ENCODE measurements at regions not wholly inside any gene's neighbourhood (a gene's known extent, or its start where the extent isn't known, plus 50 kb on each side); places are given as distances from the start of the nearest gene placed in this dataset.

DNA sequence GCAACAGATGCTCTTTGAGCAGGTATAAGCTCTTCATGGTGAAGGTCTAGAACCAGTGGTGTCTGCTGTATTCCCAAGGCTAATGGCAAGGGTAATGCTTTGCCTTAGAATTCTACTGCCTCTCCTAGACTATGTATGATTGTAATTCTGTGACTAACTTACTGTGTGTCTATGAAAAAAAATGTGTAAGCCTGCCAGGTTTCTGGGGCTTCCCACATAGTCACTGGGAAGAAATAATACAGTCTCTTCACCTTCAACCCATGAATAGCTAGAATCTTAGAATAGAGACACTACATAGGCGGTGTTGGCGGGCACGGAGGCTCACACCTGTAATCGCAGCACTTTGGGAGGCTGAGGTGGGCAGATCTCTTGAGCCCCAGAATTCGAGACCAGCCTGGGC lies 84.1 kb downstream of the C11orf91 start:
- no peak for DNase-seq (ENCODE audit: low spot score)

DNA sequence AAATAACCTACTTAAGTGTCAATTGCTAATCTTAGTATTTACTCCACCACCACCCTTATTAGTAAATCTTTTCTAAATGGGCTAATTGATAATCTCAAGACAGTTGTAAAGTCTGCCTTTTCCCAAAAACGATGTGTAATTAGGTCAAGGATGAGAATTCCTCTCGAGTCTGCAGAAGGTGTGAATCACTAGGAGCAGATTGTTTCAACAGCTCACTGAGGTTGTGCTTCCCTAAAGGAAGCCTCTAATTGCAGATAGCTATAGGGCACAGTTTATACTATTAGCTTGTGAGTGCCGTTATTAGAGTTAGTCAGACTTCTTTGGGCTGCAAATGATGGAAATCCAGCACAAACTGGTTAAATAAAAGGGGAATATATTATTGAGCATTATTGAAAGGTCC lies 84.9 kb downstream of the C11orf91 start:
- no peak for DNase-seq (ENCODE audit: low spot score)

GRCh38 chr11:33613404-33613803 lies 87.2 kb downstream of the C11orf91 start:
- no peak for DNase-seq (ENCODE audit: low spot score)

DNA sequence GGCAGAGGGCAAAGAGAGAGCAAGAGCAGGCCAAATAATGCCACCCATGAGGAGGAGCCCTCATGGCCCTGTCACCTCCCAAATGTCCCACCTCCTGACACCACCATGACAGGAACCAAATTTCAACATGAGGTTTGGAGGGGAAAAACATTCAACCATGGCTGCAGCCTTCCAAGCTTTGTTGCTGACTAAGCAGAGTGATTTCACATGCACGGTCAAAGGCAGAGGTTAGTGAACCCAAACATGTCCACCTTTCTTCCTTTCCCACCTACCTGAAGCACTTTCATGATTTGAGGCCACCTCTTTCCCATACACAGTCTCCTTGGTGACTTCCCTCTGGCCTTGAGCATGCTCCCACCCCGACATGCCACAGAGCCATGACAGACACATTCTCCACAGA lies 89.7 kb downstream of the C11orf91 start:
- no peak for DNase-seq (ENCODE audit: low spot score)

GRCh38 chr11:33608386-33608785 lies 92.2 kb downstream of the C11orf91 start:
- no peak for DNase-seq (ENCODE audit: low spot score)

GRCh38 chr11:33606762-33607161 lies 93.9 kb downstream of the C11orf91 start:
- no peak for DNase-seq (ENCODE audit: low spot score)

DNA sequence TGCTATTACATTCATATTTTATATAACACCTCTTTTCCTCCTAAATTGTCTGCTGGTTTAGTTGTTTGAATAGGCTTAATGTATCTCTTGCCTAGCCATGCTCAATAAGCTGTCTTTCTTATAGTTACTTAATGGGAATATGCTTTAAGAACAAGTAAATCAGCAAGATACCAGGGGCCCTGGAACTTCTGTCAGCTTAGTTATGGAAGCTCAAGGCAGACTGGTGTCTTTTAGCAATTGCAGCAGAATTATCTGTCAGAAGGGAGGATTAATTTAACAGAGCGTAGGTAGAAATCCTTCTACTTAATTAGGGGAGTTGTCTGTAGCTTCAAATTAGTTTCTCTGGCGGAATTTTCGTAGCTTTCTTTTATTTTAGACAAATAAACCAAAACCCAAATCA lies 94.9 kb downstream of the C11orf91 start:
- DNase-seq (ENCODE audit: low spot score) = no peak

GRCh38 chr11:33598426-33599069 lies 102.1 kb downstream of the C11orf91 start:
- peak; percentile 78 for DNase-seq (ENCODE audit: low spot score)

GRCh38 chr11:33594188-33594587 lies 106.4 kb downstream of the C11orf91 start:
- DNase-seq (ENCODE audit: low spot score) = no peak

GRCh38 chr11:33590441-33590840 lies 110.2 kb downstream of the C11orf91 start:
- DNase-seq (ENCODE audit: low spot score) = no peak

DNA sequence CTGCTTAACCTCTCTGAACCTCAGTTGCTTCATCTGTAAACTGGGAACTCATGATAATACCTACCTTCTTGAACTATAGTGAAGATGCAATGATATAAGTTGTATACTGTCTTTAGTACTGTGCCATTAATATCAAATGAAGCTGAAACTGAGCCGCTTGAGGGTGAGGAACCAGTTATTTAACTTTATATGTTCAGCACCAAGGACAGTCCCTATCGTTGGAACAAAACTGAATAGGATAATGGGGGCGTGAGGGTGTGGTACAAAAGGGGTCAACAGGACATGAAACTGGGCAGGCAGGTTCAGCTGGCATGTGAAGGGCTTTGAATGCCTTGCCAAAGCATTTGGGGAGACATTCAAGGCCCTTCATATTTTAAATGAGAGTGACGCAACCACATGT lies 112.6 kb downstream of the C11orf91 start:
- DNase-seq (ENCODE audit: low spot score) = no peak

DNA sequence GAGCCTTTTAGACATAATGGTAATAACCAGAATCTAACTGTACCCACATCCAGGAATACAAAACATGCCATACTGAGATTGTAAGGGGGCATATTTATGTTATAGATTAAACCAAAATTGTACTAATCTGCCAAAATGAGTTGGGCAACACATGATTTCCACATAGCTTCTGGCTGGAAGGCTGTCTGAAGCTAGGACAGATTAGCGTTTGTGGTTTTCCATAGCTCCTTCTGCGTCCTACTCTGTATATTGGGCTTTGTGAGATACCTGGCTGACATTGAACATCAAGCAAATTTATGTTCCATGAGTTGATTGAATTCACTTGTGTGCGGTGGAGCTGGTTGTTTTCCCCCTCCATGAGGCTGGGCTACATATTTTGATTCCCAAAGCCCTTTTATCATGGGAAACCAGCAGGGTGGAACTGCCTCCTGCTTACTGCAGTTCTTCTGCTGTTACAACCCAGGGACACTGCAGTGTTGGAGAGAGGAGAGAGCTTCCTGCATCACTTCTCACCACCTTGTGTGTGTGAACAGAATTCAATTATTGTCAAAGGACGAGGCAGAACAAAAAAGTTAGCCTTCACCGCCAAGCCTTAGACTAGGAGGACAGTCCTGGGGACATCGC lies 114.9 kb downstream of the C11orf91 start:
- DNase-seq (ENCODE audit: low spot score) = no peak

GRCh38 chr11:33582636-33583325 lies 117.8 kb downstream of the C11orf91 start:
- DNase-seq (ENCODE audit: low spot score) = no peak

GRCh38 chr11:33579101-33579500 lies 121.5 kb downstream of the C11orf91 start:
- DNase-seq (ENCODE audit: low spot score) = no peak

GRCh38 chr11:33577204-33577603 lies 123.4 kb downstream of the C11orf91 start:
- DNase-seq (ENCODE audit: low spot score) = no peak

- no peak for DNase-seq (ENCODE audit: low spot score)
These were observed 125.3 kb downstream of the C11orf91 start for GRCh38 chr11:33575311-33575710.

GRCh38 chr11:33574331-33574730 lies 126.3 kb downstream of the C11orf91 start:
- no peak for DNase-seq (ENCODE audit: low spot score)

DNA sequence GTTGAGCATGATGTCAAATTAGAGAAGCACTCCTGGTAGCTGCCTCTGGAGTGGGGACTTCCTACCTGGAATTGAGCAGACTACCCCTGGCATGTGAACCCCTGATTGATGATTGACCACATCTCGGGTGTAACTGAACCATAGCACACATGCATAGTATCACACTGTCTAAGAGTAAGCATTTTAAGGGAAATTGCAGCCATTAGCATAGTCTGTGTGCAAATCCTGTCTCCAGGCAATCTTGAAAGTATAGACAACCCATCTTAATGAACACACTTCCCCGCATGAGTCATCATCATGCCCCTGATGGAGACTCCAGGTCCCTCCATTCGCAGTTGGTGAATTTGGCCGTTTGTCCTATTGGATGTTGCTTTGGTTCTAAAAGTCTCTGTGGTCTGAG lies 131.3 kb downstream of the C11orf91 start:
- no peak for DNase-seq (ENCODE audit: low spot score)

- DNase-seq (ENCODE audit: low spot score) = no peak
These were observed 133.6 kb downstream of the C11orf91 start for GRCh38 chr11:33567004-33567403.

GRCh38 chr11:33564856-33565453 lies 135.7 kb downstream of the C11orf91 start:
- DNase-seq (ENCODE audit: low spot score) = no peak

GRCh38 chr11:33560729-33561128 lies 139.9 kb downstream of the C11orf91 start:
- no peak for DNase-seq (ENCODE audit: low spot score)

DNA sequence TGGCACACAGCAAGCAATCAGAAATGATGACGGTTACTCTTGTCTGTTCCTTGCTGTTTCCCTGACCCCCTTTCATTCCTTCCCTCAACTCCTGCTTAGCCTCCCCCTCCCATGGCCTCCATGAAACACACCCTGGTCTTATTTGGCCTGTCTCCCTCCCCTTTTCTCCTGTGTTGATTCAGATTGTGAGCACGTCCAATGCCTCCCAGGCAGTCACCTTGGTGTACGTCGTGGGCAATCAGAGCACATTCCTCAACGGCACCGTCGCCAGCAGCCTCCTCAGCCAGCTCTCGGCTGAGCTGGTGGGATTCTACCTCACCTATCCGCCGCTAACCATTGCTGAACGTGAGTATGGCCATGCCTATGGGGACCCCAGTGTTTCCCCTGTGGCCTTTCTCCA lies 141.1 kb downstream of the C11orf91 start:
- DNase-seq (ENCODE audit: low spot score) = no peak

DNA sequence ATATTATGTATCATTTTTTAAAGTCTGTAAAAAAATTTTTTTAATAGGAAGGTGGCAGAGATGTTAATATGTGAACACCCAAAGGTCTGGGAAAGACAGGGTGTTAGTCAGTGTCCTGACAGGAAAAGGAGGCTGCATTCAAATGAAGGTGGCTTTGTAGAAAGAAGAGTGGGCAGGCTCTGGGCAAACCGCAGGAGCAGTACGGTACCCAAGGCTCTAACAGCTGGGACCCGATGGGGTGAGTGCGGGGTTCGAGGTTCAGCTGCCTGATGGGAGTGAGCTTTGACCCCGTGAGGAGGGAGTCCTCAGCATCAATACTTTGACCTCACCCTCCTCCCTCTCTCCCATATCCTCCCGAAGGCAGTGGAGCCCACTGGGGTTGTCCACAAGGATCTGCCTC lies 142.5 kb downstream of the C11orf91 start:
- DNase-seq (ENCODE audit: low spot score) = no peak
